HEK293T (cell line): ENCODE measurements at regions not wholly inside any gene's neighbourhood (a gene's known extent, or its start where the extent isn't known, plus 50 kb on each side); places are given as distances from the start of the nearest gene placed in this dataset.
"Not testable (repeated sequence)": the region's sequence is repeated elsewhere in the genome, so short reads cannot be mapped to it uniquely, and the experiment has no call there.

Experiments used
- CTCF ChIA-PET: fragments of 350-600 bp; formaldehyde crosslinking; extraction: SDS; loops from one replicate; lab custom pipeline; 2021; ENCODE audit warnings: antibody characterized with exemption, inconsistent platforms; lab: Yijun Ruan, JAX
- POLR2A ChIA-PET: fragments of 350-600 bp; formaldehyde crosslinking; extraction: SDS; loops from one replicate; lab custom pipeline; 2020; ENCODE audit warnings: antibody characterized with exemption, inconsistent platforms; lab: Yijun Ruan, JAX
- DNase-seq: peaks from one replicate; pipeline ENCODE4 v3.0.0; 2012; ENCODE audit warnings: mixed read lengths; ENCODE audit errors: extremely low spot score
- ARNT ChIP-seq: fragments of 450-650 bp; IDR thresholded peaks from 2 replicates; pipeline ENCODE4 v1.6.1; 2017; ENCODE audit warnings: mild to moderate bottlenecking
- BHLHE40 ChIP-seq: fragments of 450-650 bp; IDR thresholded peaks from 2 replicates; pipeline ENCODE4 v1.6.1; 2016; ENCODE audit warnings: mild to moderate bottlenecking, moderate library complexity, borderline replicate concordance
- CTBP1 ChIP-seq: fragments of 450-650 bp; IDR thresholded peaks from 2 replicates; pipeline ENCODE4 v1.6.1; 2016; ENCODE audit warnings: borderline replicate concordance
- ELF4 ChIP-seq: fragments of 450-650 bp; IDR thresholded peaks from 2 replicates; pipeline ENCODE4 v1.6.1; 2017; ENCODE audit warnings: antibody characterized with exemption
- FOXA1 ChIP-seq: fragments of 450-650 bp; IDR thresholded peaks from 2 replicates; pipeline ENCODE4 v1.6.1; 2016; ENCODE audit warnings: mild to moderate bottlenecking
- FOXK2 ChIP-seq: fragments of 450-650 bp; IDR thresholded peaks from 2 replicates; pipeline ENCODE4 v1.6.1; 2016; ENCODE audit warnings: mild to moderate bottlenecking
- FOXM1 ChIP-seq: fragments of 450-650 bp; IDR thresholded peaks from 2 replicates; pipeline ENCODE4 v1.6.1; 2017; ENCODE audit warnings: mild to moderate bottlenecking, borderline replicate concordance
- HDGF ChIP-seq: fragments of 450-650 bp; IDR thresholded peaks from 2 replicates; pipeline ENCODE4 v1.6.1; 2017; ENCODE audit warnings: antibody characterized with exemption, borderline replicate concordance
- L3MBTL2 ChIP-seq: fragments of 450-650 bp; conservative IDR thresholded peaks from 2 replicates; pipeline ENCODE4 v1.6.1; 2016; ENCODE audit warnings: mild to moderate bottlenecking
- LEF1 ChIP-seq: fragments of 450-650 bp; IDR thresholded peaks from 2 replicates; pipeline ENCODE4 v1.6.1; 2017; ENCODE audit warnings: mild to moderate bottlenecking, borderline replicate concordance
- NFRKB ChIP-seq: fragments of 450-650 bp; IDR thresholded peaks from 2 replicates; pipeline ENCODE4 v1.6.1; 2016; ENCODE audit warnings: mild to moderate bottlenecking, moderate library complexity
- PKNOX1 ChIP-seq: fragments of 450-650 bp; IDR thresholded peaks from 2 replicates; pipeline ENCODE4 v1.6.1; 2016
- SP1 ChIP-seq: fragments of 450-650 bp; IDR thresholded peaks from 2 replicates; pipeline ENCODE4 v1.6.1; 2017
- SUZ12 ChIP-seq: fragments of 450-650 bp; IDR thresholded peaks from 2 replicates; pipeline ENCODE4 v1.6.1; 2016; ENCODE audit warnings: mild to moderate bottlenecking
- TARDBP ChIP-seq: fragments of 450-650 bp; IDR thresholded peaks from 2 replicates; pipeline ENCODE4 v1.6.1; 2016
- ZNF384 ChIP-seq: fragments of 450-650 bp; IDR thresholded peaks from 2 replicates; pipeline ENCODE4 v1.6.1; 2016

DNA sequence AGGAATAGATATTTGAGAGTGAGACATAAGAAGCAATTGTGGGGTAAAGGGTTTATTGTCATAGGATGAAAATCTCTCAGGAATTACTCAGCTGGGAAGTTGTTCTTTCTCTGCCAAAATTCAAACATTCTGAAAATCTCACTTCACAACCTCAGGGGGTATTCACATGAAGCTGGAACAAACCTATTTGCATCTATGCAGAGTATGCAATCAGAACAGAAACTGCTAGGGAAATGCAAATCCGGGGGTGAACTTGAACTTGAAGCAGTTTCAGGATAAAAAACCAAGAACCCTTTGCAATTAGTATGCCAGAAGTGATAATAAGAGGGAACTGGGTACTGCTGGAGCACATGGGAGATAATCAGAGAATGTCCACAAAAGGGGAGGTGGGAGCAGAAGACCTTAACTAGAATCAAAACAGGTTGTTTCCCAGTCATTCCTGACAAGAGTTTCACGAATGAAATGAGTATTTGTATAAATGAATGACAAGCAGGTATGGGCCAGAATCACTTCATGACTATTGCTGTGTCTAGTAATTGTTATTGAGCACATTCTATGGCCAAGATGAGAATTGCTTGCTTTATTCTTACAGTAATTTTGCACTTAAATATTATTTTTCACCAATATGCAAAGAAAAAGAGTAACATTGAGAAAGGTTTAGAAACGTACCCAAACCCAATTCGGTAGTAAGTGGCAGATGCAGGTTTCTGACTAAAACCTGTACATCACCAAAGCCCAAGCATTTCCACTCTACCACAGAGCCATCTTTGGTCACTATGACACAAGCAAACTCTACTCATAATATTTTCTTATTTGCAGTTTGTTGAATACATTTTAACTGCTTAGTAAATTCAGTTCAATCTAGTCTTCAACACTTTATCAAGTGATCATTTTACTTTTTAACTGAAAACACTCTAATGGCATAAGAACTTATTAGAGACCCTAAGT lies 61.8 kb upstream of the UBASH3B start:
- CTCF ChIA-PET, result no interaction called here
- POLR2A ChIA-PET, result no interaction called here

DNA sequence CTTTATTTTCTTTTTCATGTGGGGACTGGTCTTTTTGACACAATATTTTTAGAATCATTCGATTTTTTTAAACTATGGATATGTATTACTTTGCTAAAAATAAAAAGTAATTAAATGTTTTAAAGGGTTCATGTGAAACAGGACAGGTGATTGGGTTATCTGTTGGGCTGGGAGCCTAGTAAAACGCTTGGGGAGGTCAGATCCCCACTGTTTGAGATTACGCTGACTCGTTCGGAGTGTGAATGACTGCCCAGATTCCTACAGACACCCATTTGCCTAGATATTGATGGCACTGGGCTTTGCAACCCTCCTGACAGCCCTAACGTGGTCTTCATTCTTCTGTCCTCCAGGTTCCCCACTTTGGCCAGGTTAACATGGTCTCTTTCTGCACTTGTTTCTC lies 62.9 kb upstream of the UBASH3B start:
- TF ChIP-seq CTBP1 (no peak), PKNOX1 (no peak), FOXM1 (no peak), SUZ12 (no peak), SP1 (no peak), L3MBTL2 (no peak), FOXA1 (no peak), ELF4 (no peak), LEF1 (no peak), ARNT (no peak), NFRKB (no peak), TARDBP (no peak), ZNF384 (no peak), FOXK2 (no peak), HDGF (no peak), BHLHE40 (no peak)
- ChIA-PET CTCF (no interaction called here), POLR2A (no interaction called here)
- no peak for DNase-seq

More for the DNA sequence above, 61.8 kb upstream of the UBASH3B start:
- no peak for TF ChIP-seq FOXA1
- TF ChIP-seq SUZ12, result no peak
- TF ChIP-seq PKNOX1, result no peak
- no peak for TF ChIP-seq ZNF384
- no peak for TF ChIP-seq NFRKB
- TF ChIP-seq HDGF, result no peak
- TF ChIP-seq L3MBTL2, result no peak
- no peak for DNase-seq

DNA sequence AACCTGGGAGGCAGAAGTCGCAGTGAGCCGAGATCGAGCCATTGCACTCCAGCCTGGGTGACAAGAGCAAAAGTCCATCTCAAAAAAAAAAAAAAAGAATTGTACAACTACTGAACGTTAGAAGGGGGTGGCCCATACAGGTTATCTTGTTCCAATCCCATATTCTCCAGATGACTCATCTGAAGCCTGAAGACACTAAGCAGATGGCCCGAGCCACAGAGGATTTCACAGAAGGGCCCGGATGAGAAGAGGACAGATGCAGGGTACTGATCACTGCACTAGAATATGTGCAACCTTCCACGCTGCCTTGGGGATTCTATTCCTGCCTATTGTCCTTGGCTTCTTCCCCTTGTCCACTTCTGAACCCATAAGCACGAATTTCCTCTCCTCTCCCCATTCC lies 70.9 kb upstream of the UBASH3B start:
- TF ChIP-seq L3MBTL2 (no peak), HDGF (no peak), ZNF384 (no peak), CTBP1 (no peak), ELF4 (no peak), TARDBP (no peak)
- DNase-seq, result no peak
- POLR2A ChIA-PET, result no interaction called here
- CTCF ChIA-PET, result no interaction called here

DNA sequence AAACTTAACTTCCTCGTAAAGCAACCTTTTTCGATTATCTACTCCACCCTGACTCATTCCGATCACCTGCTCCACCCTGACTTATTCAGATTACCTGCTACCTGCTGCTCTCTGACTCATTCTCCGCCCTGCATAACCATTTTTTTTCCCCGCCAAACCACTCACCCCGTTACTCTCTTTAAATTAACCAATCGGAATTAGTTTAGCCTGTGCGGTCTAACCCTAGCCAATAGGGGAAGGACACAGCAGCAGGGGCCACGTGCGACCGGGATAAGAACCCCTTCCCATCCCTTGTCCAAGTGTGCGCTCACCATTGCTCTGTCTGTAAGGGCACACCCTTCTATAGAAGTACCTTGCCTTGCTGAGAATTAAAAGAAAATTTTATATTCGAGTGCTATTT lies 75.5 kb upstream of the UBASH3B start:
- DNase-seq, POLR2A ChIA-PET: not testable (repeated sequence)
- CTCF ChIA-PET, result interaction anchor here (1.5 kb wide), 1 partner anchor 280 kb away, joined by 3 read pairs; no protein-coding TSS in a partner anchor

DNA sequence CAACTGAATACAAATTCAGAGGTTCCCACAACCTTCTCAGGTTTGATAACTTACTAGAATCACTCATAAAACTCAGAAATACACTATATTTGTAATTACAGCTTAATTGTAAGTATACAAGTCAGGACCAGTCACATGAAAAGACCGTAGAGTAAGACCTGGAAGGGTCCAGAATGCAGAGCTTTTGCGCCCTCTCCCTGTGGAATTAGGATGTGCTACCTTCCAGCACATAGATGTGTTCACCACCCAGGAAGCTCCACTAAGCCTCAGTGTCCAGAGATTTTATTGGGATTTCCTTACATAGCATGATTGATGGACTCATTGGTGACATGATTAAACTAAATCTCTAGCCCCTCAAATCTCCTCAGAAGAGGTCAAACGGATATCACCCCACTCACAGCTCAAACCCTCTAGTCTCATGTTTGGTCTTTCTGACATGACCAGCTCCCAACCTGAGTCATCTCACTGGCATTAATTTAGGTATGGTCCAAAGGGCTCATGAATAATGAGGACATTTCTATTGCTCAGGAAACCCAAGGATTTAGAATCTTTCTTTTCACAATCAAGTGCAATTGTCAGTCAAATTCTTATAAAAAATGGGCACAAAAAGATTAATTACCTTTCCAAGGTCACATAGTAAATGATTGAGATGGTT lies 77.2 kb upstream of the UBASH3B start:
- no peak for DNase-seq
- ChIA-PET CTCF (interaction anchor here (1.1 kb wide), 1 partner anchor 363 kb away, joined by 4 read pairs; no protein-coding TSS in a partner anchor), POLR2A (no interaction called here)
- TF ChIP-seq LEF1 (no peak), PKNOX1 (no peak), BHLHE40 (no peak)

DNA sequence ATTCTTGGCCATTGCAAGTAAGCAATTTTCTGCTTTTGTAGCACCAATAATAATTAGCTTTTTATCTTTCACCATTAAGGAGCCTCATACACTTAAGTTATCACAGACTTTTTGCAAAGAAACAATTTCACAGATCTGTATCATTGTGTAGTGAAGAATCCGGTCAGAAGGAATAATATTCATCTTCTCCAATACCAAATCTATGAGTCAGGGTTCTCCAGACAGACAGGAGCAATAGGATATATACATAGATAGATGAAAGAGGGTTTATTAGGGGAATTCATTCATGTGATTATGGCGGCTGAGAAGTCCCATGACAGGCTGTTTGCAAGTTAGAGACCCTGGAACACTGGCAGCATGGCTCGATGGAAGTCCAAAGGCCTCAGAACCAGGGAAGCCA lies 82.9 kb upstream of the UBASH3B start:
- TF ChIP-seq CTBP1, result no peak
- no peak for TF ChIP-seq L3MBTL2
- no peak for TF ChIP-seq FOXM1
- TF ChIP-seq ARNT, result no peak
- no peak for TF ChIP-seq ELF4
- no peak for TF ChIP-seq FOXA1
- no peak for TF ChIP-seq BHLHE40
- TF ChIP-seq LEF1, result no peak
- TF ChIP-seq PKNOX1, result no peak
- TF ChIP-seq ZNF384, result no peak
- no peak for DNase-seq
- ChIA-PET POLR2A (no interaction called here), CTCF (no interaction called here)
